ENCODE measurements at regions not wholly inside any gene's neighbourhood (a gene's known extent, or its start where the extent isn't known, plus 50 kb on each side); places are given as distances from the start of the nearest gene placed in this dataset.
A peak's percentile ranks its signal among the peaks of the same experiment; 100 is the strongest.
"Not testable (repeated sequence)": the region's sequence is repeated elsewhere in the genome, so short reads cannot be mapped to it uniquely, and the experiment has no call there.

- no peak for DNase-seq
Measured at GRCh38 chr22:26769663-26770062, 112.3 kb downstream of the MIAT start.

GRCh38 chr22:26770624-26771023, 113.2 kb downstream of the MIAT start:
- DNase-seq: peak; percentile 72

GRCh38 chr22:26773054-26773453, 115.7 kb downstream of the MIAT start:
- DNase-seq: not testable (repeated sequence)

- no peak for DNase-seq
Measured at GRCh38 chr22:26775394-26775793, 118.0 kb downstream of the MIAT start.

- peak; percentile 49 for DNase-seq
Measured at GRCh38 chr22:26777156-26777801, 119.9 kb downstream of the MIAT start.

- no peak for DNase-seq
Measured at GRCh38 chr22:26778372-26778771, 121.0 kb downstream of the MIAT start.

- no peak for DNase-seq
Measured at GRCh38 chr22:26779108-26779507, 121.7 kb downstream of the MIAT start.

GRCh38 chr22:26779929-26780328, 122.5 kb downstream of the MIAT start:
- DNase-seq: no peak

- DNase-seq: peak; percentile 28
Measured at GRCh38 chr22:26780521-26780920, 123.1 kb downstream of the MIAT start.

GRCh38 chr22:26781062-26781461, 123.7 kb downstream of the MIAT start:
- DNase-seq: no peak

- DNase-seq: no peak
Measured at GRCh38 chr22:26781596-26781995, 124.2 kb downstream of the MIAT start.

- no peak for DNase-seq
Measured at GRCh38 chr22:26783885-26784284, 126.5 kb downstream of the MIAT start.

GRCh38 chr22:26784772-26785171, 127.4 kb downstream of the MIAT start:
- no peak for DNase-seq

GRCh38 chr22:26785932-26786331, 128.5 kb downstream of the MIAT start:
- DNase-seq: no peak

GRCh38 chr22:26786398-26786797, 129.0 kb downstream of the MIAT start:
- DNase-seq: no peak

GRCh38 chr22:26789951-26790350, 132.6 kb downstream of the MIAT start:
- DNase-seq: peak; percentile 29

GRCh38 chr22:26792522-26792921, 135.1 kb downstream of the MIAT start:
- no peak for DNase-seq

GRCh38 chr22:26796785-26797184, 139.4 kb downstream of the MIAT start:
- no peak for DNase-seq

- peak; percentile 32 for DNase-seq
Measured at GRCh38 chr22:26797910-26798309, 140.5 kb downstream of the MIAT start.

- DNase-seq: no peak
Measured at GRCh38 chr22:26798462-26799065, 141.2 kb downstream of the MIAT start.

GRCh38 chr22:26800858-26801257, 143.5 kb downstream of the MIAT start:
- peak; percentile 62 for DNase-seq

GRCh38 chr22:26801449-26801848, 144.1 kb downstream of the MIAT start:
- no peak for DNase-seq

- DNase-seq: no peak
Measured at GRCh38 chr22:26804315-26804714, 146.9 kb downstream of the MIAT start.

- DNase-seq: peak; percentile 39
Measured at GRCh38 chr22:26804911-26805539, 147.6 kb downstream of the MIAT start.
